HG02943 (cell line): ENCODE measurements at regions not wholly inside any gene's neighbourhood (a gene's known extent, or its start where the extent isn't known, plus 50 kb on each side); places are given as distances from the start of the nearest gene placed in this dataset.

Experiments used
- ATAC-seq: cut with Tn5 transposase; IDR thresholded peaks from one replicate; pipeline ENCODE4 v1.9.1; 2021; ENCODE audit warnings: mild to moderate bottlenecking, low read depth, moderate library complexity; ENCODE audit not compliant: unreplicated experiment

GRCh38 chr7:47221826-47222225, 360.1 kb downstream of the TNS3 start:
- ATAC-seq = no peak

- ATAC-seq = no peak
These were observed 363.3 kb downstream of the TNS3 start for GRCh38 chr7:47218378-47219176.

- no peak for ATAC-seq
These were observed 364.1 kb downstream of the TNS3 start for GRCh38 chr7:47217570-47218360.

GRCh38 chr7:47217086-47217485, 364.8 kb downstream of the TNS3 start:
- no peak for ATAC-seq

- ATAC-seq = no peak
These were observed 365.5 kb downstream of the TNS3 start for GRCh38 chr7:47216439-47216838.

GRCh38 chr7:47215640-47216039, 366.3 kb downstream of the TNS3 start:
- no peak for ATAC-seq

GRCh38 chr7:47215049-47215448, 366.9 kb downstream of the TNS3 start:
- ATAC-seq = no peak

- no peak for ATAC-seq
These were observed 368.6 kb downstream of the TNS3 start for GRCh38 chr7:47213276-47213675.

GRCh38 chr7:47211519-47211973, 370.4 kb downstream of the TNS3 start:
- no peak for ATAC-seq

GRCh38 chr7:47210281-47210854, 371.5 kb downstream of the TNS3 start:
- ATAC-seq = no peak

- ATAC-seq = no peak
These were observed 374.0 kb downstream of the TNS3 start for GRCh38 chr7:47207956-47208355.

GRCh38 chr7:47204709-47205108, 377.2 kb downstream of the TNS3 start:
- no peak for ATAC-seq

- ATAC-seq = no peak
These were observed 379.6 kb downstream of the TNS3 start for GRCh38 chr7:47202146-47202783.

GRCh38 chr7:47198159-47198558, 383.8 kb downstream of the TNS3 start:
- ATAC-seq = no peak

- no peak for ATAC-seq
These were observed 384.4 kb downstream of the TNS3 start for GRCh38 chr7:47197486-47197885.

- no peak for ATAC-seq
These were observed 385.2 kb downstream of the TNS3 start for GRCh38 chr7:47196737-47197136.

- ATAC-seq = no peak
These were observed 385.7 kb downstream of the TNS3 start for GRCh38 chr7:47196106-47196645.

- no peak for ATAC-seq
These were observed 386.3 kb downstream of the TNS3 start for GRCh38 chr7:47195641-47196040.

- no peak for ATAC-seq
These were observed 387.3 kb downstream of the TNS3 start for GRCh38 chr7:47194516-47195057.

GRCh38 chr7:47192978-47193377, 388.9 kb downstream of the TNS3 start:
- no peak for ATAC-seq
